HG02852 (cell line): ENCODE measurements at regions not wholly inside any gene's neighbourhood (a gene's known extent, or its start where the extent isn't known, plus 50 kb on each side); places are given as distances from the start of the nearest gene placed in this dataset.
"Not testable (repeated sequence)": the region's sequence is repeated elsewhere in the genome, so short reads cannot be mapped to it uniquely, and the experiment has no call there.

Experiments used
- ATAC-seq: cut with Tn5 transposase; IDR thresholded peaks from one replicate; pipeline ENCODE4 v1.9.1; 2021; ENCODE audit warnings: mild to moderate bottlenecking, moderate library complexity; ENCODE audit not compliant: unreplicated experiment

- ATAC-seq: no peak
Measured at GRCh38 chr3:110576960-110577359, 494.7 kb upstream of the NECTIN3 start.

- ATAC-seq: no peak
Measured at GRCh38 chr3:110577854-110578253, 493.8 kb upstream of the NECTIN3 start.

- no peak for ATAC-seq
Measured at GRCh38 chr3:110579840-110580550, 491.6 kb upstream of the NECTIN3 start.

GRCh38 chr3:110583373-110583935 is 488.2 kb upstream of the NECTIN3 start:
- ATAC-seq: no peak

GRCh38 chr3:110588906-110589305 is 482.7 kb upstream of the NECTIN3 start:
- ATAC-seq: no peak

- ATAC-seq: no peak
Measured at GRCh38 chr3:110589341-110589740, 482.3 kb upstream of the NECTIN3 start.

GRCh38 chr3:110593749-110594148 is 477.9 kb upstream of the NECTIN3 start:
- ATAC-seq: no peak

GRCh38 chr3:110598847-110599490 is 472.6 kb upstream of the NECTIN3 start:
- no peak for ATAC-seq

GRCh38 chr3:110608566-110608965 is 463.1 kb upstream of the NECTIN3 start:
- ATAC-seq: no peak

GRCh38 chr3:110612045-110612444 is 459.6 kb upstream of the NECTIN3 start:
- no peak for ATAC-seq

- ATAC-seq: no peak
Measured at GRCh38 chr3:110614186-110614585, 457.4 kb upstream of the NECTIN3 start.

- ATAC-seq: no peak
Measured at GRCh38 chr3:110615454-110615853, 456.2 kb upstream of the NECTIN3 start.

GRCh38 chr3:110618512-110619226 is 452.9 kb upstream of the NECTIN3 start:
- ATAC-seq: no peak

- no peak for ATAC-seq
Measured at GRCh38 chr3:110620118-110620517, 451.5 kb upstream of the NECTIN3 start.

- ATAC-seq: no peak
Measured at GRCh38 chr3:110623571-110623970, 448.0 kb upstream of the NECTIN3 start.

GRCh38 chr3:110624576-110624975 is 447.0 kb upstream of the NECTIN3 start:
- no peak for ATAC-seq

GRCh38 chr3:110625201-110625747 is 446.3 kb upstream of the NECTIN3 start:
- ATAC-seq: no peak

- ATAC-seq: not testable (repeated sequence)
Measured at GRCh38 chr3:110626652-110627111, 444.9 kb upstream of the NECTIN3 start.

- no peak for ATAC-seq
Measured at GRCh38 chr3:110628650-110629301, 442.8 kb upstream of the NECTIN3 start.

- no peak for ATAC-seq
Measured at GRCh38 chr3:110629917-110630316, 441.7 kb upstream of the NECTIN3 start.

GRCh38 chr3:110644203-110644602 is 427.4 kb upstream of the NECTIN3 start:
- ATAC-seq: no peak
